BE2C (cell line): ENCODE measurements at regions not wholly inside any gene's neighbourhood (a gene's known extent, or its start where the extent isn't known, plus 50 kb on each side); places are given as distances from the start of the nearest gene placed in this dataset.
"Not testable (repeated sequence)": the region's sequence is repeated elsewhere in the genome, so short reads cannot be mapped to it uniquely, and the experiment has no call there.

ENCODE experiments used
- DNase-seq: peaks from one replicate; pipeline ENCODE4 v3.0.0-alpha.2; 2020
- H3K27me3 ChIP-seq: fragments of 250-450 bp; sonication (Bioruptor Pico); 2 replicates; pipeline ENCODE4 v1.5.1; 2020; ENCODE audit warnings: mild to moderate bottlenecking
- H3K36me3 ChIP-seq: fragments of 250-450 bp; sonication (Bioruptor Pico); 2 replicates; pipeline ENCODE4 v1.5.1; 2020; ENCODE audit warnings: mild to moderate bottlenecking
- H3K4me1 ChIP-seq: fragments of 250-450 bp; sonication (Bioruptor Pico); 2 replicates; pipeline ENCODE4 v1.5.1; 2020
- H3K4me3 ChIP-seq: 2 replicates; pipeline ENCODE4 v1.5.1; 2011; ENCODE audit warnings: low read depth, low read length
- H3K9me3 ChIP-seq: fragments of 250-450 bp; sonication (Bioruptor Pico); 2 replicates; pipeline ENCODE4 v1.5.1; 2020
- TF ChIP-seq, protein P1 (sequence below): IDR thresholded peaks from 2 replicates; pipeline ENCODE4 v1.5.1; 2012; ENCODE audit warnings: mild to moderate bottlenecking, low read depth, low read length

DNA sequence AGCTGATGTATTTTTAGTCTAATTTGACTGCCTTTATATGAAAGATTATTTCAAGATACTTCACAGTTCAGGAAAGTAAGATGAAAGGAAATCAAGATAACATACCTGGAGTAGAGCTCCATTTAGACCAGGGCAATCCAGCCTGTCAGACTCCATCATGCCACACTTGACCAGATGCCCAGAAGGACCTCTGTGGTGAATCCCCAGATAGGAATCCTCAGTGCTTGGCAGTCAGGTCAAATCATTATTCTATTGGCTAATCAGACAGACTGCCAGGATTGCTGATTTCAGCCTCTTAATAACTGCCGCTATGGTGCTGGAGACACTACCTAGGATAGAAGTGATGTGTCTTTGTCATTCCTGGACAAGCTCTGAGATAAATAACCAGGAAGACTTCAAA is 404.2 kb downstream of the STK39 start:
- TF ChIP-seq, protein P1, sequence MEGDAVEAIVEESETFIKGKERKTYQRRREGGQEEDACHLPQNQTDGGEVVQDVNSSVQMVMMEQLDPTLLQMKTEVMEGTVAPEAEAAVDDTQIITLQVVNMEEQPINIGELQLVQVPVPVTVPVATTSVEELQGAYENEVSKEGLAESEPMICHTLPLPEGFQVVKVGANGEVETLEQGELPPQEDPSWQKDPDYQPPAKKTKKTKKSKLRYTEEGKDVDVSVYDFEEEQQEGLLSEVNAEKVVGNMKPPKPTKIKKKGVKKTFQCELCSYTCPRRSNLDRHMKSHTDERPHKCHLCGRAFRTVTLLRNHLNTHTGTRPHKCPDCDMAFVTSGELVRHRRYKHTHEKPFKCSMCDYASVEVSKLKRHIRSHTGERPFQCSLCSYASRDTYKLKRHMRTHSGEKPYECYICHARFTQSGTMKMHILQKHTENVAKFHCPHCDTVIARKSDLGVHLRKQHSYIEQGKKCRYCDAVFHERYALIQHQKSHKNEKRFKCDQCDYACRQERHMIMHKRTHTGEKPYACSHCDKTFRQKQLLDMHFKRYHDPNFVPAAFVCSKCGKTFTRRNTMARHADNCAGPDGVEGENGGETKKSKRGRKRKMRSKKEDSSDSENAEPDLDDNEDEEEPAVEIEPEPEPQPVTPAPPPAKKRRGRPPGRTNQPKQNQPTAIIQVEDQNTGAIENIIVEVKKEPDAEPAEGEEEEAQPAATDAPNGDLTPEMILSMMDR: no peak
- DNase-seq: no peak

DNA sequence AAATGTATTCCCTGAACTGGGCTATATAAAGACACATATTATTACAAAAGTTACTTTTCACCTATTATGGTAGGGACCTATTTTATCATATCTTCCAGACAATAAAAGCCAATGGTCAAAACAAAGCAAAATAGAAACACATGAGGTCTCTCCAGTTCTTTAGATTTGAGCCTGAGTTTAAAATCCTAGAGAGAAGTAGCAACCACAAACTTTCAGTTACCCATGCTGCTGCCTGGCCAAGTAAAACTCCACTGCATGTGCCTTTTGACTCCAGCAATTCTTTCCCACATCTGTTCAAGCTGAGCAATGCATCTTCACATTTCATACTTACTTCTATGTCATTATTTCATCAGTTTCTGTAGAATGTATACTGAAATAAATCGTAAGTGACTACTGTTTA is 405.3 kb downstream of the STK39 start:
- no peaks in the 10 kb centered on the region for H3K4me1 ChIP-seq
- no peaks in the 10 kb centered on the region for H3K36me3 ChIP-seq
- DNase-seq: no peak
- H3K27me3 ChIP-seq: no peaks in the 10 kb centered on the region
- no peaks in the 10 kb centered on the region for H3K9me3 ChIP-seq
- no peak overlapping the region for H3K4me3 ChIP-seq
- TF ChIP-seq, protein P1: no peak

More for the DNA sequence above, 404.2 kb downstream of the STK39 start:
- Histone ChIP-seq H3K4me3 (no peak overlapping the region), H3K9me3 (no peaks in the 10 kb centered on the region), H3K4me1 (no peaks in the 10 kb centered on the region), H3K27me3 (no peaks in the 10 kb centered on the region), H3K36me3 (no peaks in the 10 kb centered on the region)

DNA sequence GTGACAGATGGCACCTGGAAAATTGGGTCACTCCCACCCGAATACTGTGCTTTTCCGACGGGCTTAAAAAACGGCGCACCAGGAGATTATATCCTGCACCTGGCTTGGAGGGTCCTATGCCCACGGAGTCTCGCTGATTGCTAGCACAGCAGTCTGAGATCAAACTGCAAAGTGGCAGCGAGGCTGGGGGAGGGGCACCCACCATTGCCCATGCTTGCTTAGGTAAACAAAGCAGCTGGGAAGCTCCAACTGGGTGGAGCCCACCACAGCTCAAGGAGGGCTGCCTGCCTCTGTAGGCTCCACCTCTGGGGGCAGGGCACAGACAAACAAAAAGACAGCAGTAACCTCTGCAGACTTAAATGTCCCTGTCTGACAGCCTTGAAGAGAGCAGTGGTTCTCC is 412.1 kb downstream of the STK39 start:
- H3K9me3 ChIP-seq, H3K4me3 ChIP-seq, DNase-seq, H3K4me1 ChIP-seq, H3K36me3 ChIP-seq, H3K27me3 ChIP-seq: not testable (repeated sequence)

- no peaks in the 10 kb centered on the region for H3K9me3 ChIP-seq
- H3K27me3 ChIP-seq: no peaks in the 10 kb centered on the region
- no peak overlapping the region for H3K4me3 ChIP-seq
- DNase-seq: no peak
- TF ChIP-seq, protein P1: no peak
- H3K4me1 ChIP-seq: no peaks in the 10 kb centered on the region
- no peaks in the 10 kb centered on the region for H3K36me3 ChIP-seq
Observed at GRCh38 chr2:167834707-167835106, 412.7 kb downstream of the STK39 start.

- TF ChIP-seq, protein P1: no peak
- Histone ChIP-seq H3K4me1 (no peaks in the 10 kb centered on the region), H3K27me3 (no peaks in the 10 kb centered on the region), H3K36me3 (no peaks in the 10 kb centered on the region), H3K9me3 (no peaks in the 10 kb centered on the region), H3K4me3 (no peak overlapping the region)
- DNase-seq: no peak
Observed at GRCh38 chr2:167833294-167833693, 414.1 kb downstream of the STK39 start.

DNA sequence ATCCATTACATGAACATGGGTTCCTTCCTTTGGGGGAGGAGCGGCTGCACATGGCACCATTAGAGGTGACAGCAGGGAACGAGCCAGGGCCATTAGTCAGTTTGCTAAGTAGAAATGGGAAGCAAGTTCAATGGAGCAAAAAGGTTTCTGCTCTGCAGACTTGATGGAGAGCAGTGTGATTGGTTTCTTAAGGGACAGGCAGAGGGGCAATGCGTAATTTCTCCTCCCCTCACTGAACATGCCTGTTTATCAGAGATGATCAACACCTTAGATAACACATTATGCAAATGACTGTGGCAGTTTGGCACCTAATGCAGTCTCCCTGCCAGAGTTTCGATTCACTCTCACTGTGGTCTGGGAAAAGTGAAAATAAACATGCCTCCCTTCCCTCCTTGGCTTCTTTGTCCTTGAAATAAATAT is 414.5 kb downstream of the STK39 start:
- TF ChIP-seq, protein P1: no peak
- no peak for DNase-seq

More for the DNA sequence above, 414.5 kb downstream of the STK39 start:
- no peaks in the 10 kb centered on the region for H3K27me3 ChIP-seq
- H3K4me1 ChIP-seq: no peaks in the 10 kb centered on the region
- H3K9me3 ChIP-seq: no peaks in the 10 kb centered on the region
- H3K36me3 ChIP-seq: no peaks in the 10 kb centered on the region
- no peak overlapping the region for H3K4me3 ChIP-seq
